Prostate gland (tissue), 2 donors: ENCODE measurements at regions not wholly inside any gene's neighbourhood (a gene's known extent, or its start where the extent isn't known, plus 50 kb on each side); places are given as distances from the start of the nearest gene placed in this dataset.

ENCODE experiments used
- DNase-seq: peaks from one replicate; pipeline ENCODE4 v3.0.0-alpha.2; 2019; ENCODE audit warnings: low spot score
- H3K27ac ChIP-seq, 2 donors: fragments of 200-600 bp; sonication (generic); 2 replicates each; pipeline ENCODE4 v1.5.1; 2017 to 2019
- H3K27me3 ChIP-seq: fragments of 200-600 bp; sonication (generic); replicated peaks from 2 replicates; pipeline ENCODE4 v1.5.1; 2019; ENCODE audit not compliant: insufficient read depth
- H3K36me3 ChIP-seq, 2 donors: fragments of 200-600 bp; sonication (generic); 1 replicate in 1 of 2; 2 replicates in 1 of 2; pipeline versions ENCODE4 v1.5.1 to v1.8.1; 2017 to 2019
- H3K4me1 ChIP-seq: fragments of 200-600 bp; sonication (generic); replicated peaks from 2 replicates; pipeline ENCODE4 v1.5.1; 2019
- H3K4me3 ChIP-seq, 2 donors: fragments of 200-600 bp; sonication (generic); 2 replicates each; pipeline ENCODE4 v1.5.1; 2017 to 2019
- H3K9me3 ChIP-seq: fragments of 200-600 bp; sonication (generic); 2 replicates; pipeline ENCODE4 v1.5.1; 2017
- CTCF ChIP-seq, 4 experiments: fragments of 200-600 bp in 2 of 4; fragments of 450-650 bp in 2 of 4; sonication (generic) in 2 of 4; IDR thresholded peaks; 1 replicate in 3 of 4; 2 replicates in 1 of 4; pipeline ENCODE4 v1.5.1; 2016 to 2019; ENCODE audit warnings: antibody characterized with exemption in 4 of 4, mild to moderate bottlenecking in 2 of 4, moderate library complexity in 2 of 4
- POLR2A ChIP-seq: fragments of 450-650 bp; IDR thresholded peaks from one replicate; pipeline ENCODE4 v1.6.1; 2016; ENCODE audit warnings: antibody characterized with exemption, mild to moderate bottlenecking
- POLR2AphosphoS5 ChIP-seq: sonication (generic); formaldehyde crosslinking; IDR thresholded peaks from one replicate; pipeline ENCODE4 v1.6.1; 2017; ENCODE audit warnings: antibody characterized with exemption
- WGBS: methylation state at CpG from one replicate; pipeline ENCODE4 v1.1.5; 2018; 5-methylcytosine and 5-hydroxymethylcytosine counted together
- intact Hi-C: fragments of 100-400 bp; cut with DNase I; formaldehyde crosslinking; loops from one replicate; pipeline ENCODE4 v1.14.2; 2022

GRCh38 chr4:187302457-187303150 is 578.9 kb upstream of the FAT1 start:
- Histone ChIP-seq H3K27ac (no peak overlapping the region), H3K4me1 (no peaks in the 10 kb centered on the region), H3K36me3 (no peaks in the 10 kb centered on the region), H3K9me3 (no peaks in the 10 kb centered on the region), H3K4me3 (no peak overlapping the region), H3K27me3 (no peaks in the 10 kb centered on the region)
- no peak for TF ChIP-seq CTCF (IDR thresholded peaks at IDR 0.05)
- TF ChIP-seq POLR2A = no peak
- TF ChIP-seq POLR2AphosphoS5 = no peak
- 46% methylated on average over 6 of the region's 6 CpGs for WGBS
- DNase-seq = no peak
- intact Hi-C loops = no loop called here

GRCh38 chr4:187304133-187304532 is 580.5 kb upstream of the FAT1 start:
- no peak overlapping the region for H3K4me3 ChIP-seq
- TF ChIP-seq POLR2AphosphoS5 (no peak), CTCF (IDR thresholded peaks at IDR 0.05) (no peak), POLR2A (no peak)
- DNase-seq = no peak
- H3K4me1 ChIP-seq = no peaks in the 10 kb centered on the region
- intact Hi-C loops = no loop called here
- no peaks in the 10 kb centered on the region for H3K36me3 ChIP-seq
- H3K27ac ChIP-seq = no peak overlapping the region
- 94% methylated on average over 11 of the region's 11 CpGs for WGBS
- no peaks in the 10 kb centered on the region for H3K9me3 ChIP-seq
- no peaks in the 10 kb centered on the region for H3K27me3 ChIP-seq

- no peak overlapping the region for H3K27ac ChIP-seq
- no peak overlapping the region for H3K4me3 ChIP-seq
- H3K36me3 ChIP-seq = no peaks in the 10 kb centered on the region
- H3K4me1 ChIP-seq = no peaks in the 10 kb centered on the region
- no peaks in the 10 kb centered on the region for H3K9me3 ChIP-seq
- intact Hi-C loops = no loop called here
- TF ChIP-seq POLR2AphosphoS5 (no peak), CTCF (IDR thresholded peaks at IDR 0.05) (no peak), POLR2A (no peak)
- 52% methylated on average over 2 of the region's 2 CpGs for WGBS
- no peak for DNase-seq
- no peaks in the 10 kb centered on the region for H3K27me3 ChIP-seq
Measured at GRCh38 chr4:187307131-187307530, 583.5 kb upstream of the FAT1 start.

GRCh38 chr4:187309456-187309855 is 585.8 kb upstream of the FAT1 start:
- Histone ChIP-seq H3K36me3 (no peaks in the 10 kb centered on the region), H3K4me1 (no peaks in the 10 kb centered on the region), H3K27me3 (no peaks in the 10 kb centered on the region), H3K9me3 (no peaks in the 10 kb centered on the region), H3K4me3 (no peak overlapping the region), H3K27ac (no peak overlapping the region)
- intact Hi-C loops = no loop called here
- no peak for DNase-seq
- TF ChIP-seq POLR2A = no peak
- TF ChIP-seq CTCF (IDR thresholded peaks at IDR 0.05) = no peak
- TF ChIP-seq POLR2AphosphoS5 = no peak
- WGBS = 42% methylated on average over 3 of the region's 3 CpGs

- Histone ChIP-seq H3K36me3 (no peaks in the 10 kb centered on the region), H3K27ac (no peak overlapping the region), H3K9me3 (no peaks in the 10 kb centered on the region), H3K4me3 (no peak overlapping the region), H3K4me1 (no peaks in the 10 kb centered on the region), H3K27me3 (no peaks in the 10 kb centered on the region)
- intact Hi-C loops = no loop called here
- TF ChIP-seq CTCF (IDR thresholded peaks at IDR 0.05) (no peak), POLR2AphosphoS5 (no peak), POLR2A (no peak)
- 46% methylated on average over 1 of the region's 1 CpG for WGBS
- DNase-seq = no peak
Measured at GRCh38 chr4:187312299-187312698, 588.6 kb upstream of the FAT1 start.
